ENCODE measurements at regions not wholly inside any gene's neighbourhood (a gene's known extent, or its start where the extent isn't known, plus 50 kb on each side); places are given as distances from the start of the nearest gene placed in this dataset.

DNA sequence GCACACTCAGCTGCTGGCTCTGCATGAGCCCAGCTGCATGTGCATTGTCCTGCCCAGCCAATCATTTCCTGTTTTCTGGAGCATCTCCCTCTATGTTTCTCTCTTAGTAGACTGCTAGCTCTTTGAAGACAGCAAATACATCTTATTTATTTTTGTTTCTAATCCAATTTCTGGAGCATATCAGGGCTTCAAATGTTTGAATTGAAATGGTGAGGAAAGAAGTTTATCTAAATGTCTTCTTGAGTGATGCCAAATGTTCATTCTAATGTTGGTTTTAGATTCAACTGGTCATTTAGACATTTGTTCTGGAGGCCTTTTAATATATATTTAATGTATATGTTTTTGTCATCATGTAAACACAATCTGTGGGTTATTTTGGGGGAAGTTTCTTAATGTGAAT, 141.9 kb downstream of the DNAJB9 start:
- TF ChIP-seq, protein P1, sequence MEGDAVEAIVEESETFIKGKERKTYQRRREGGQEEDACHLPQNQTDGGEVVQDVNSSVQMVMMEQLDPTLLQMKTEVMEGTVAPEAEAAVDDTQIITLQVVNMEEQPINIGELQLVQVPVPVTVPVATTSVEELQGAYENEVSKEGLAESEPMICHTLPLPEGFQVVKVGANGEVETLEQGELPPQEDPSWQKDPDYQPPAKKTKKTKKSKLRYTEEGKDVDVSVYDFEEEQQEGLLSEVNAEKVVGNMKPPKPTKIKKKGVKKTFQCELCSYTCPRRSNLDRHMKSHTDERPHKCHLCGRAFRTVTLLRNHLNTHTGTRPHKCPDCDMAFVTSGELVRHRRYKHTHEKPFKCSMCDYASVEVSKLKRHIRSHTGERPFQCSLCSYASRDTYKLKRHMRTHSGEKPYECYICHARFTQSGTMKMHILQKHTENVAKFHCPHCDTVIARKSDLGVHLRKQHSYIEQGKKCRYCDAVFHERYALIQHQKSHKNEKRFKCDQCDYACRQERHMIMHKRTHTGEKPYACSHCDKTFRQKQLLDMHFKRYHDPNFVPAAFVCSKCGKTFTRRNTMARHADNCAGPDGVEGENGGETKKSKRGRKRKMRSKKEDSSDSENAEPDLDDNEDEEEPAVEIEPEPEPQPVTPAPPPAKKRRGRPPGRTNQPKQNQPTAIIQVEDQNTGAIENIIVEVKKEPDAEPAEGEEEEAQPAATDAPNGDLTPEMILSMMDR (conservative IDR thresholded peaks at IDR 0.05 in 1 of 2, IDR thresholded peaks at IDR 0.05 in 1 of 2; ENCODE audit: low read depth in 1 of 2, low read length in 2 of 2) = no peak
- no peak for TF ChIP-seq EZH2 (IDR thresholded peaks at IDR 0.05; ENCODE audit: low read length, missing control alignments)

Data from fibroblast of lung (primary cell).